Transverse colon (tissue), 4 donors: ENCODE measurements at regions not wholly inside any gene's neighbourhood (a gene's known extent, or its start where the extent isn't known, plus 50 kb on each side); places are given as distances from the start of the nearest gene placed in this dataset.

Experiments
- DNase-seq: peaks from one replicate; pipeline ENCODE4 v3.0.0-alpha.2; 2019
- H3K27ac ChIP-seq, 4 donors: fragments of 200-600 bp; sonication (generic); 2 replicates each; pipeline ENCODE4 v1.5.1; 2016 to 2018; ENCODE audit warnings: inconsistent platforms in 4 of 4
- H3K27me3 ChIP-seq: fragments of 200-600 bp; sonication (generic); 2 replicates; pipeline ENCODE4 v1.5.1; 2017; ENCODE audit warnings: inconsistent platforms
- H3K36me3 ChIP-seq, 4 donors: fragments of 200-600 bp; sonication (generic); 2 replicates each; pipeline ENCODE4 v1.5.1; 2017 to 2019; ENCODE audit warnings: inconsistent platforms in 4 of 4
- H3K4me1 ChIP-seq, 4 donors: fragments of 200-600 bp; sonication (generic); 2 replicates each; pipeline ENCODE4 v1.5.1; 2017 to 2020; ENCODE audit warnings: inconsistent platforms in 4 of 4
- H3K4me3 ChIP-seq, 4 donors: fragments of 200-600 bp; sonication (generic); 1 replicate in 1 of 4; 2 replicates in 3 of 4; pipeline versions ENCODE4 v1.5.1 to v1.6.1; 2017 to 2019; ENCODE audit warnings: inconsistent platforms in 4 of 4
- H3K9me3 ChIP-seq, 2 donors: fragments of 200-600 bp; sonication (generic); 2 replicates each; pipeline ENCODE4 v1.5.1; 2017 to 2019; ENCODE audit warnings: inconsistent platforms in 2 of 2
- CTCF ChIP-seq, 5 experiments: fragments of 200-600 bp in 3 of 5; fragments of 450-650 bp in 2 of 5; sonication (generic) in 3 of 5; IDR thresholded peaks; 1 replicate in 2 of 5; 2 replicates in 3 of 5; pipeline ENCODE4 v1.5.1; 2016 to 2017; ENCODE audit warnings: antibody characterized with exemption in 5 of 5, inconsistent platforms in 3 of 5, mild to moderate bottlenecking in 2 of 5, moderate library complexity in 1 of 5
- EP300 ChIP-seq: sonication (generic); formaldehyde crosslinking; IDR thresholded peaks from one replicate; pipeline ENCODE4 v1.6.1; 2017; ENCODE audit warnings: antibody characterized with exemption, low read depth
- POLR2A ChIP-seq: fragments of 450-650 bp; IDR thresholded peaks from one replicate; pipeline ENCODE4 v1.6.1; 2016; ENCODE audit warnings: antibody characterized with exemption, mild to moderate bottlenecking, moderate library complexity
- POLR2AphosphoS5 ChIP-seq, 3 donors: sonication (generic); formaldehyde crosslinking; IDR thresholded peaks; one replicate each; pipeline ENCODE4 v1.6.1; 2016; ENCODE audit warnings: antibody characterized with exemption in 3 of 3
- WGBS, 2 donors: methylation state at CpG; one replicate each; pipeline ENCODE4 v1.1.5; 2018; ENCODE audit warnings: low coverage in 1 of 2; 5-methylcytosine and 5-hydroxymethylcytosine counted together
- in situ Hi-C, 4 donors: fragments of 200-750 bp; cut with MboI; loops; one replicate each; pipeline versions ENCODE4 v1.15.0 to v1.15.1; 2017; ENCODE audit warnings: low sequenced_read_pairs in 3 of 4, low pct_ligation_motif_present in 1 of 4, low pct_unique_long_range_greater_than_20kb in 1 of 4
- intact Hi-C: fragments of 100-400 bp; cut with DNase I; formaldehyde crosslinking; loops from one replicate; pipeline ENCODE4 v1.15.1; 2023; ENCODE audit warnings: low total_unique reads

DNA sequence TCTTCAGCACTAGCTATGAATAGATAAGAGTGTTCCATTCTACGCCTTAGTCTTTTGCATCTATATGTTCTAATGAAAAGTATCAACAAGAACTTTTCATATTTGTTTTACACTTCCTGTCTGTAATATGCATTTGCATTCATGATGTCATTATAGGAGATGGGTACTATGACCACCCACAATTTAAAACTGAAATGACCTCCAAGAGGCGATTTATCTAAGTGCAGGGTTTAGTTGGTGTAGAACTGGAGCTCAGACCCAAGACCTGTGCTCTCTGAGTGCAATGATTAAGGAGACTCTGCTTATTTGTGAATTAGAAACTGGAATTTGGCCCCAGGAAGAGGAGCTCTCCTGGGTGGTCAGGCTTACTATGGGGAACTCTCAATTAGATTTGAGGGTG lies 289.1 kb downstream of the ETS1 start:
- no peak for TF ChIP-seq CTCF (IDR thresholded peaks at IDR 0.05)
- no peak for TF ChIP-seq EP300
- no peak for TF ChIP-seq POLR2AphosphoS5 (IDR thresholded peaks at IDR 0.05)
- no peak for TF ChIP-seq POLR2A
- H3K4me1 ChIP-seq = peaks cover 4 to 55% (median 21%) of the 10 kb centered on the region in 4 donors
- no peaks in the 10 kb centered on the region for H3K27me3 ChIP-seq
- no peak overlapping the region for H3K4me3 ChIP-seq
- in situ Hi-C loops (loop anchor here in 3 of 4 donors (25.0 kb wide), 2 partner anchors 214 to 539 kb away; no protein-coding TSS in a partner anchor), intact Hi-C loops (loop anchor here (10.0 kb wide), 1 partner anchor 227 kb away; no protein-coding TSS in a partner anchor)
- DNase-seq = no peak
- H3K9me3 ChIP-seq = no peaks in the 10 kb centered on the region
- no peaks in the 10 kb centered on the region for H3K36me3 ChIP-seq
- 85 to 89% methylated on average over 2 of the region's 2 CpGs for WGBS, 2 donors
- peak overlapping the region; percentile 23 to 61 (median 56) for H3K27ac ChIP-seq

DNA sequence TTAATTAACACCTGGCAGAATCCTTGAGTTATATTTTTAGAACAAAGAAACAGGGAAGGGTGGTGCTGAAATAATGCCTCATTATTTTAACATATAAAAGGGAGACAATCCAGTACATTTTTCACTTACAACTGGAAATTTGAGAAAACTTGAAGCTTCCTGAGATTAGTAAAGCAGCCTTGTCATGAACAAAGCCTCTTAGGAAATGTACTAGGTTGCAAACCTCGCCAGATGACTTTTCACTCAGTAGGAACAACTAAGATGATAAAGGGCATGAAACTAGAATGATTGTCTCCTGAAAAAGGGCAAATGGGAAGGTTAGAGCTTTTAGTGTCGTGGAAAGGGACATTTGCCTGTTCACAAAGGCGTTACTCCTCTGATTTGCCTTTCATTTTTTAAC lies 289.6 kb downstream of the ETS1 start:
- Histone ChIP-seq H3K4me1 (peaks cover 4 to 60% (median 21%) of the 10 kb centered on the region in 4 donors), H3K27ac (peak overlapping the region; percentile 8 to 61 (median 56)), H3K4me3 (no peak overlapping the region), H3K36me3 (no peaks in the 10 kb centered on the region), H3K27me3 (no peaks in the 10 kb centered on the region), H3K9me3 (no peaks in the 10 kb centered on the region)
- WGBS, 2 donors = 90% methylated on average over 3 of the region's 3 CpGs
- DNase-seq = no peak
- in situ Hi-C loops (loop anchor here in 3 of 4 donors (25.0 kb wide), 2 partner anchors 214 to 539 kb away; no protein-coding TSS in a partner anchor), intact Hi-C loops (loop anchor here (10.0 kb wide), 1 partner anchor 227 kb away; no protein-coding TSS in a partner anchor)
- TF ChIP-seq POLR2AphosphoS5 (IDR thresholded peaks at IDR 0.05) (no peak), POLR2A (no peak), CTCF (IDR thresholded peaks at IDR 0.05) (no peak), EP300 (no peak)

GRCh38 chr11:128297091-128297651 lies 290.2 kb downstream of the ETS1 start:
- TF ChIP-seq CTCF (IDR thresholded peaks at IDR 0.05) = no peak
- TF ChIP-seq POLR2AphosphoS5 (IDR thresholded peaks at IDR 0.05) = no peak
- TF ChIP-seq EP300 = no peak
- no peak for TF ChIP-seq POLR2A
- no peak overlapping the region for H3K4me3 ChIP-seq
- WGBS, 2 donors = 35 to 48% methylated on average over 3 to 4 of the region's 4 CpGs
- peak overlapping the region in 3 of 4 donors; percentile 8 to 61 (median 56) for H3K27ac ChIP-seq
- H3K36me3 ChIP-seq = no peaks in the 10 kb centered on the region
- DNase-seq = no peak
- intact Hi-C loops = loop anchor here (10.0 kb wide), 1 partner anchor 228 kb away; no protein-coding TSS in a partner anchor
- in situ Hi-C loops = loop anchor here in 3 of 4 donors (25.0 kb wide), 2 partner anchors 215 to 540 kb away; no protein-coding TSS in a partner anchor
- peaks cover 4 to 66% (median 21%) of the 10 kb centered on the region in 4 donors for H3K4me1 ChIP-seq
- H3K9me3 ChIP-seq = no peaks in the 10 kb centered on the region
- no peaks in the 10 kb centered on the region for H3K27me3 ChIP-seq

DNA sequence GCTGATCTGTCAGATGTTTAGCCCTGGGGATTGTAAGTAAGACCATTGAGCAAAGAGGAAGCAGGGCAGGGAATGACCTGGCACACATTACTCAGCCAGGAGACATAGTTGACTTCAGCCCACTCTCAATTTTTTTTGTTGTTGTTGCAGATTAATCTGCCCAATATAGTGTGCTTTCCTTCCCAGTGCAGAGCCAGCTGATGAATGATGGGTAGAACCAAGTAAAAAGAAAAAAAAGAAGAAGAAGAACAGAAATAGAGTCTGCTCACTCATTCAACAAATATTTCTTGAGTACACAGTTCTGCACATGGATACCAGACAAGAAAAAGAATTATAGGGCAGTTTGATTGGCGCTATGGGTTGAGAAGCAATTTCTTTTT lies 292.7 kb downstream of the ETS1 start:
- H3K27ac ChIP-seq = peak overlapping the region in 2 of 4 donors; percentile 25 to 34
- intact Hi-C loops (loop anchor here (5.0 to 10.0 kb wide), 2 partner anchors 230 to 338 kb away; no protein-coding TSS in a partner anchor), in situ Hi-C loops (loop anchor here in 3 of 4 donors (25.0 kb wide), 2 partner anchors 218 to 543 kb away; no protein-coding TSS in a partner anchor)

More for the DNA sequence above, 292.7 kb downstream of the ETS1 start:
- TF ChIP-seq POLR2AphosphoS5 (IDR thresholded peaks at IDR 0.05) (no peak), CTCF (IDR thresholded peaks at IDR 0.05) (no peak), EP300 (no peak), POLR2A (no peak)
- Histone ChIP-seq H3K4me1 (peaks cover 15 to 89% (median 42%) of the 10 kb centered on the region in 4 donors), H3K9me3 (no peaks in the 10 kb centered on the region), H3K36me3 (no peaks in the 10 kb centered on the region), H3K4me3 (no peak overlapping the region), H3K27me3 (no peaks in the 10 kb centered on the region)
- 83 to 100% methylated on average over 1 of the region's 1 CpG for WGBS, 2 donors
- no peak for DNase-seq
